ENCODE measurements at regions not wholly inside any gene's neighbourhood (a gene's known extent, or its start where the extent isn't known, plus 50 kb on each side); places are given as distances from the start of the nearest gene placed in this dataset.
"Not testable (repeated sequence)": the region's sequence is repeated elsewhere in the genome, so short reads cannot be mapped to it uniquely, and the experiment has no call there.

- no peak for DNase-seq (ENCODE audit: low spot score)
Observed at GRCh38 chr11:103585401-103585800, 451.0 kb upstream of the DDI1 start.

GRCh38 chr11:103585911-103586310 is 450.5 kb upstream of the DDI1 start:
- no peak for DNase-seq (ENCODE audit: low spot score)

- DNase-seq (ENCODE audit: low spot score): no peak
Observed at GRCh38 chr11:103586756-103587155, 449.7 kb upstream of the DDI1 start.

GRCh38 chr11:103587901-103588788 is 448.3 kb upstream of the DDI1 start:
- no peak for DNase-seq (ENCODE audit: low spot score)

GRCh38 chr11:103591554-103591953 is 444.9 kb upstream of the DDI1 start:
- no peak for DNase-seq (ENCODE audit: low spot score)

GRCh38 chr11:103594283-103594682 is 442.2 kb upstream of the DDI1 start:
- DNase-seq (ENCODE audit: low spot score): no peak

- DNase-seq (ENCODE audit: low spot score): no peak
Observed at GRCh38 chr11:103596315-103596714, 440.1 kb upstream of the DDI1 start.

GRCh38 chr11:103601225-103601846 is 435.1 kb upstream of the DDI1 start:
- DNase-seq (ENCODE audit: low spot score): peak; percentile 48

GRCh38 chr11:103602840-103603239 is 433.6 kb upstream of the DDI1 start:
- DNase-seq (ENCODE audit: low spot score): no peak

- no peak for DNase-seq (ENCODE audit: low spot score)
Observed at GRCh38 chr11:103604310-103604709, 432.1 kb upstream of the DDI1 start.

- DNase-seq (ENCODE audit: low spot score): no peak
Observed at GRCh38 chr11:103608566-103608965, 427.9 kb upstream of the DDI1 start.

GRCh38 chr11:103609117-103610066 is 427.0 kb upstream of the DDI1 start:
- DNase-seq (ENCODE audit: low spot score): no peak

GRCh38 chr11:103610435-103610834 is 426.0 kb upstream of the DDI1 start:
- no peak for DNase-seq (ENCODE audit: low spot score)

GRCh38 chr11:103611526-103612260 is 424.7 kb upstream of the DDI1 start:
- DNase-seq (ENCODE audit: low spot score): not testable (repeated sequence)

GRCh38 chr11:103612451-103612850 is 424.0 kb upstream of the DDI1 start:
- DNase-seq (ENCODE audit: low spot score): not testable (repeated sequence)

GRCh38 chr11:103616586-103616985 is 419.9 kb upstream of the DDI1 start:
- DNase-seq (ENCODE audit: low spot score): not testable (repeated sequence)

GRCh38 chr11:103618528-103618927 is 417.9 kb upstream of the DDI1 start:
- DNase-seq (ENCODE audit: low spot score): no peak

GRCh38 chr11:103619480-103619879 is 417.0 kb upstream of the DDI1 start:
- DNase-seq (ENCODE audit: low spot score): no peak

- DNase-seq (ENCODE audit: low spot score): no peak
Observed at GRCh38 chr11:103619938-103620337, 416.5 kb upstream of the DDI1 start.

- DNase-seq (ENCODE audit: low spot score): no peak
Observed at GRCh38 chr11:103622296-103622695, 414.1 kb upstream of the DDI1 start.

- DNase-seq (ENCODE audit: low spot score): no peak
Observed at GRCh38 chr11:103623933-103624332, 412.5 kb upstream of the DDI1 start.
